ENCODE measurements at regions not wholly inside any gene's neighbourhood (a gene's known extent, or its start where the extent isn't known, plus 50 kb on each side); places are given as distances from the start of the nearest gene placed in this dataset.

DNA sequence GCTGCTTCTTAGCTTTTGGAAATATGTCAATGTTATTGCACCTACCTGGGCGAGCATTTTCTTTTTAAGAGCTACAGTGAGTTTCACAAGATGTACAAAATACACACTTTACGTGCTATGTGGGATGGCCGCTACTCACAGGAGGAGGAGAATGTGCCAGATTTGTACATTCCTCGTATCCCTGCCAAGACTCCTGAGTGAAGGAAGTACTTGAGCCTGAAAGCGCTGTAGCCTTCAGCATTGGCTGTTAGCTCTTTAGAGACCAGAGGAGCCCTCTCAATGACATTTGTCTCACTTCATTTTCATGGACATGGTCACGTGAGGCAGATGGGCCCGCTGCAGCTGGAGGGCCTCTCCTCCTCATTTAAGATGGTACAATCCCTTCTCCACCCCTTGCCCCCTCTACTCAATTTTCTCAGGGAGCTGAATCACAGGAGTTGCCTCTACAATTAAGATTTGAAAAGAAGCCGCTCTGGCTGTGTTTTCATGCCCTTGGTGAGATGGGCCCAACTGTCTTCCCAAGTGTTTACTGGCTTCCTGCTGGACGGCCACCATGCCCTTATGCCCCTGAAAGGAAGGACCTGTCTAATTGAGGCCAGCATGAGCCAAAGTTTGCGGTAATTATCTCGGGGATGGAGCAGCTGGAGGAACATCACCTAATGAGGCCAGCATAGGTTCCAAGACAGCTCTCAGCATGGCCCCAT lies 442.6 kb downstream of the PRDM2 start:
- dilution Hi-C loops (cut with MboI; ENCODE audit: extremely low pct_ligation_motif_present, low sequenced_read_pairs) (no loop called here), intact Hi-C loops (cut with micrococcal nuclease) (no loop called here)
- Histone ChIP-seq H3K4me2 (ENCODE audit: insufficient read depth, low read length) (no peak overlapping the region), H3K9me1 (replicated peaks; ENCODE audit: control insufficient read depth, extremely low read depth, insufficient read depth, low read length) (no peaks in the 10 kb centered on the region), H3K9ac (replicated peaks; ENCODE audit: extremely low read depth, insufficient read depth, low read length) (no peak overlapping the region), H2AFZ (ENCODE audit: low read depth, low read length) (no peak overlapping the region), H3K27me3 (ENCODE audit: control insufficient read depth in 2 of 2, insufficient read depth in 2 of 2, low read length in 2 of 2) (no peaks in the 10 kb centered on the region), H4K20me1 (replicated peaks; ENCODE audit: control insufficient read depth, extremely low read depth, insufficient read depth, low read length) (no peaks in the 10 kb centered on the region), H3K4me1 (ENCODE audit: control insufficient read depth, extremely low read depth, insufficient read depth, low read length) (no peaks in the 10 kb centered on the region), H3K27ac (ENCODE audit: insufficient read depth, low read depth, low read length) (no peak overlapping the region), H3K4me3 (replicated peaks in 1 of 3; ENCODE audit: insufficient read depth in 1 of 3, low read depth in 1 of 3, low read length in 3 of 3) (no peak overlapping the region), H3K79me2 (ENCODE audit: control insufficient read depth, insufficient read depth, low read length) (no peaks in the 10 kb centered on the region), H3K36me3 (ENCODE audit: control insufficient read depth in 2 of 2, extremely low read depth in 1 of 2, insufficient read depth in 2 of 2, low read length in 2 of 2) (no peaks in the 10 kb centered on the region), H3K9me3 (replicated peaks; ENCODE audit: control insufficient read depth, insufficient read depth, low read length) (peaks cover 2% of the 10 kb centered on the region)
- no TSS peak for BruUV-seq (replicated peaks)
- FAIRE-seq = no peak
- POLR2A ChIA-PET = no interaction called here
- TF ChIP-seq GATA2 (IDR thresholded peaks at IDR 0.05; ENCODE audit: insufficient read depth, insufficient read length, low read depth, low read length) (no peak), JUN (IDR thresholded peaks at IDR 0.05; ENCODE audit: borderline replicate concordance, insufficient read depth, insufficient read length, low read depth) (no peak), EZH2 (IDR thresholded peaks at IDR 0.05; ENCODE audit: borderline replicate concordance, low read depth, low read length, severe bottlenecking) (no peak), POLR2A (IDR thresholded peaks at IDR 0.05; ENCODE audit: low read depth, low read length) (no peak)
- TF ChIP-seq, protein P1, sequence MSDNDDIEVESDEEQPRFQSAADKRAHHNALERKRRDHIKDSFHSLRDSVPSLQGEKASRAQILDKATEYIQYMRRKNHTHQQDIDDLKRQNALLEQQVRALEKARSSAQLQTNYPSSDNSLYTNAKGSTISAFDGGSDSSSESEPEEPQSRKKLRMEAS (IDR thresholded peaks at IDR 0.05; ENCODE audit: insufficient read depth, insufficient read length) = no peak
- no peak for DNase-seq (ENCODE audit: low read depth, low spot score)
- CTCF ChIA-PET = no interaction called here

DNA sequence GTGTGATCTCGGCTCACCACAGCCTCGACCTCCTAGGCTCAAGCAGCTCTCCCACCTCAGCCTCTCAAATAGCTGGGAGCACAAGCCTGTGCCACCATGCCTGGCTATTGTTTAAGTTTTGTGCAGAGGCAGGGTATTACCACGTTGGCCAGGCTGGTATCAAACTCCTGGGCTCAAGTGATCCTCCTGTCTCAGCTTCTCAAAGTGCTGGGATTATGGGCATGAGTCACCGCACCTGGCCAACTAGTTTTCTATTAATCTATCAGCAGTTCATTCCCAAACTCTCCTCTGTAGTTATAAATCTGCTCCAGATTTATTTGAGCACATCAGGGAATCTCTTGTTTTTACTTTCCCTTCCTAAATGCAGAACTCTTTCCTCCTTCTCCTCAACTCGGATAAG lies 443.8 kb downstream of the PRDM2 start:
- Histone ChIP-seq H3K9me3 (replicated peaks; ENCODE audit: control insufficient read depth, insufficient read depth, low read length) (peaks cover 2% of the 10 kb centered on the region), H3K4me3 (replicated peaks in 1 of 3; ENCODE audit: insufficient read depth in 1 of 3, low read depth in 1 of 3, low read length in 3 of 3) (no peak overlapping the region), H3K79me2 (ENCODE audit: control insufficient read depth, insufficient read depth, low read length) (no peaks in the 10 kb centered on the region), H3K27me3 (ENCODE audit: control insufficient read depth in 2 of 2, insufficient read depth in 2 of 2, low read length in 2 of 2) (no peaks in the 10 kb centered on the region), H3K9ac (replicated peaks; ENCODE audit: extremely low read depth, insufficient read depth, low read length) (no peak overlapping the region), H3K36me3 (ENCODE audit: control insufficient read depth in 2 of 2, extremely low read depth in 1 of 2, insufficient read depth in 2 of 2, low read length in 2 of 2) (no peaks in the 10 kb centered on the region), H4K20me1 (replicated peaks; ENCODE audit: control insufficient read depth, extremely low read depth, insufficient read depth, low read length) (no peaks in the 10 kb centered on the region), H3K4me1 (ENCODE audit: control insufficient read depth, extremely low read depth, insufficient read depth, low read length) (no peaks in the 10 kb centered on the region), H3K27ac (ENCODE audit: insufficient read depth, low read depth, low read length) (no peak overlapping the region), H3K9me1 (replicated peaks; ENCODE audit: control insufficient read depth, extremely low read depth, insufficient read depth, low read length) (no peaks in the 10 kb centered on the region), H2AFZ (ENCODE audit: low read depth, low read length) (no peak overlapping the region), H3K4me2 (ENCODE audit: insufficient read depth, low read length) (no peak overlapping the region)
- no TSS peak for BruUV-seq (replicated peaks)
- FAIRE-seq = no peak
- TF ChIP-seq FOS (IDR thresholded peaks at IDR 0.05; ENCODE audit: borderline replicate concordance, insufficient read depth, low read length) (no peak), POLR2A (IDR thresholded peaks at IDR 0.05; ENCODE audit: low read depth, low read length) (no peak), GATA2 (IDR thresholded peaks at IDR 0.05; ENCODE audit: insufficient read depth, insufficient read length, low read depth, low read length) (no peak), POLR2AphosphoS5 (IDR thresholded peaks at IDR 0.05; ENCODE audit: insufficient read depth, low read depth, low read length) (no peak), MYC (IDR thresholded peaks at IDR 0.05; ENCODE audit: low read depth, low read length) (no peak), EZH2 (IDR thresholded peaks at IDR 0.05; ENCODE audit: borderline replicate concordance, low read depth, low read length, severe bottlenecking) (no peak), CTCF (IDR thresholded peaks at IDR 0.05; ENCODE audit: extremely low read depth in 1 of 2, insufficient read depth in 1 of 2, low read depth in 1 of 2, low read length in 2 of 2) (no peak), JUN (IDR thresholded peaks at IDR 0.05; ENCODE audit: borderline replicate concordance, insufficient read depth, insufficient read length, low read depth) (no peak)
- TF ChIP-seq, protein P1 (IDR thresholded peaks at IDR 0.05; ENCODE audit: insufficient read depth, insufficient read length) = no peak
- POLR2A ChIA-PET = no interaction called here
- DNase-seq (ENCODE audit: low read depth, low spot score) = no peak
- dilution Hi-C loops (cut with MboI; ENCODE audit: extremely low pct_ligation_motif_present, low sequenced_read_pairs) = no loop called here
- intact Hi-C loops (cut with micrococcal nuclease) = no loop called here
- CTCF ChIA-PET = no interaction called here
